ENCODE measurements at regions not wholly inside any gene's neighbourhood (a gene's known extent, or its start where the extent isn't known, plus 50 kb on each side); places are given as distances from the start of the nearest gene placed in this dataset.

- TF ChIP-seq, protein P1, sequence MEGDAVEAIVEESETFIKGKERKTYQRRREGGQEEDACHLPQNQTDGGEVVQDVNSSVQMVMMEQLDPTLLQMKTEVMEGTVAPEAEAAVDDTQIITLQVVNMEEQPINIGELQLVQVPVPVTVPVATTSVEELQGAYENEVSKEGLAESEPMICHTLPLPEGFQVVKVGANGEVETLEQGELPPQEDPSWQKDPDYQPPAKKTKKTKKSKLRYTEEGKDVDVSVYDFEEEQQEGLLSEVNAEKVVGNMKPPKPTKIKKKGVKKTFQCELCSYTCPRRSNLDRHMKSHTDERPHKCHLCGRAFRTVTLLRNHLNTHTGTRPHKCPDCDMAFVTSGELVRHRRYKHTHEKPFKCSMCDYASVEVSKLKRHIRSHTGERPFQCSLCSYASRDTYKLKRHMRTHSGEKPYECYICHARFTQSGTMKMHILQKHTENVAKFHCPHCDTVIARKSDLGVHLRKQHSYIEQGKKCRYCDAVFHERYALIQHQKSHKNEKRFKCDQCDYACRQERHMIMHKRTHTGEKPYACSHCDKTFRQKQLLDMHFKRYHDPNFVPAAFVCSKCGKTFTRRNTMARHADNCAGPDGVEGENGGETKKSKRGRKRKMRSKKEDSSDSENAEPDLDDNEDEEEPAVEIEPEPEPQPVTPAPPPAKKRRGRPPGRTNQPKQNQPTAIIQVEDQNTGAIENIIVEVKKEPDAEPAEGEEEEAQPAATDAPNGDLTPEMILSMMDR (IDR thresholded peaks at IDR 0.05; ENCODE audit: low read depth, low read length), result no peak
- TF ChIP-seq EZH2phosphoT487 (IDR thresholded peaks at IDR 0.05; ENCODE audit: low read depth), result no peak
These were observed 448.9 kb downstream of the TCERG1L start for GRCh38 chr10:130862626-130863025.

All from OCI-LY3 (cell line).